Activated CD4-positive, alpha-beta T cell treated with anti-CD3 and anti-CD28 coated beads for 4 hours (primary cell): ENCODE measurements at regions not wholly inside any gene's neighbourhood (a gene's known extent, or its start where the extent isn't known, plus 50 kb on each side); places are given as distances from the start of the nearest gene placed in this dataset.
"Not testable (repeated sequence)": the region's sequence is repeated elsewhere in the genome, so short reads cannot be mapped to it uniquely, and the experiment has no call there.

Experiments
- DNase-seq, 2 donors: peaks; one replicate each; pipeline ENCODE4 v3.0.0-alpha.2; 2020

DNA sequence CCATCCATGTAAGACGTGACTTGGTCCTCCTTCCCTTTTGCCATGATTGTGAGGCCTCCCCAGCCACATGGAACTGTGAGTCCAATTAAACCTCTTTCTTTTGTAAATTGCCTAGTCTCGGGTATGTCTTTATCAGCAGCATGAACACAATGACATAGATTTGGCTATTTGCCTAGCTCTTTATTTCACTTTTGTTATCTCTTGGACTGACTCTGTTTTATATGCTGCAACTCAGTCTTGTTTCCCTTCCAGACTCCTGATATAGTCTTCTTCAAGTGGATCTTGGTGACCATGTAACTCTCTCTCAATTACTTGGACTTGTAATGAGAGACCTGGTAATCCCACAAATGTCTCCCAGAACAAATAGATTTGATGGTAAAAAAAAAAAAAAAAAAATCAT lies 627.6 kb downstream of the CCDC85A start:
- DNase-seq = no peak

DNA sequence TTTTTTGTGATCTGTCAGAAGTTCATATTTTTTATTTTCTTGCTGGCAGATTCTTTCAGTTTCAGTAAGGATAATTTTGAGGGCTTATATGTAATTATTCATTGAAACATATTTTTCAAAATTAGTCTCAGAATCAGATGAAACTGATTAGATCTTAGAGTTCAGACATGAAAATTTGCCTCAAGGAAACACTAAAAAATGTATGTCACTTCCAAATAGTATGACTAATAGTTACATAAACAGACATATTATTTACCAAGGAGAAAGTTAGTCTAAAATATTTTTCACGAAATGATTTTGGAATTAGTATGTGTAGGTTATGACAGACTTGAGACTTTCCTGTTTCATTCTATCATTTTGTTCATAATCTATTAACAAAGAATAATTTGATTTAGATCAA lies 628.6 kb downstream of the CCDC85A start:
- DNase-seq = no peak

DNA sequence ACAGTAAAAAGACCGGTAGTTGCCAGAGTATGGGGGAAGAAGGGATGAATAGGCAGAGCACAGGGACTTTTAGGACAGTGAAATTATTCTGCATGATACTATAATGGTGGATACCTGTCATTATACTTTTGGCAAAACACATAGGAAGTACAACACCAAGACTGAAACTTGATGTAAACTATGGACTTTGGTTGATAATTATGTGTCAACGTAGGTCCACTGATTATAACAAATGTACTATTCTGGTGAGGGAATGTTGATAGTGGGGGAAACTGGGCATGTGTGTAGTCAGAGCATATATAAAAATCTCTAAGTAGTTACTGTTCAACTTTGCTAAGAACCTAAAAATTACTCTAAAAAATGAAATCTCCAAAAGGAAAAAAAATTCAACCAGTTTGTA lies 629.7 kb downstream of the CCDC85A start:
- no peak for DNase-seq

DNA sequence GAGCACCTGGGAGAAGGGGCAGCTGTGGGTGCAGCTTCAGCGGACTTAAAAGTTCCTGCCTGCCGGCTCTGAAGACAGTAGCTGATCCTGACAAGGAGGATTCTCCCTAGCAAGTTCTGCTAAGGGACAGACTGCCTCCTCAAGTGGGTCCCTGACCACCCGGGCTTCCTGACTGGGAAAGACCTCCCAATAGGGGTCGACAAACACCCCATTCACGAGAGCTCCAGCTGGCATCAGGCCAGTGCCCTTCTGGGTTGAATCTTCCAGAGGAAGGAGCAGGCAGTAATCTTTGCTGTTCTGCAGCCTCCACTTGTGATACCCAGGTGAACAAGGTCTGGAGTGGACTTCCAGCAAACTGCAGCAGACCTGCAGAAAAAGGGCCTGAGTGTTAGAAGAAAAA lies 632.9 kb downstream of the CCDC85A start:
- no peak for DNase-seq

DNA sequence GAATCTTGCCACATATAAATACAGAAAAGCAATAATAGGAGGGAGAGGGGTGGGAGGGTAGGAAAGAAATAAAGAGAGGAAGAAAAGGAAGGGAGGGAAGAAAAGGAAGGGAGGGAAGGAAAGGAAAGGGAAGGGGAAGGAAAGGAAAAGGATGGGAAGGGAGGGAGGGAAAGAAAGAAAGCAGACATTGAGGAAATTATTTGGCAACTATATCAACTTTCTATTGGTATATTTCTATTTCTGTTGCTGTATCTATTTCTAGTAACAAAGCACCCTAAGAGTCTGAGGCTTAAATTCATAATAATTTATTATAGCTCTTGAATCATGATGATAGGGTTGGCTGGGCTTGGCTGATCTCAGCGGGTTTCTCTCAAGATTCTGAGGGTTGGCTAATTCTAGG lies 648.0 kb downstream of the CCDC85A start:
- no peak for DNase-seq

DNA sequence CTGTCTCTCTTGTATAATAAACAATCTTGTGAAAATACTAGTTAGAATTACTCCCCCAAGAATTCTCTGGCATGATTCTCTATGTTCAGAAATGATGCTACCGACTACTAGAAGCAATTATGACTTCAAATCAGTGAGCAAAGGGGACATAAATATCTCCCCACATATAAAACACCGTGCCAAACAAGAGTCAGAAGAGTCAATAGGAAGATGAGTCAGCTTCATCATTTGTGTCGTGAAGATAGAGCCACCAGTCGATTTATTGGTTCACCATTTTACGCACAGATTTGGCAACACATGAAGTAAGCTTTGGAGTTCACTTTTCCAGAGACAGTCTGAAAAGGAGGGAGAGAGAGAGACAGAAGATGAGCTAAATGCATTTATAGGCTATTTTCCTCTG lies 650.9 kb downstream of the CCDC85A start:
- no peak for DNase-seq

DNA sequence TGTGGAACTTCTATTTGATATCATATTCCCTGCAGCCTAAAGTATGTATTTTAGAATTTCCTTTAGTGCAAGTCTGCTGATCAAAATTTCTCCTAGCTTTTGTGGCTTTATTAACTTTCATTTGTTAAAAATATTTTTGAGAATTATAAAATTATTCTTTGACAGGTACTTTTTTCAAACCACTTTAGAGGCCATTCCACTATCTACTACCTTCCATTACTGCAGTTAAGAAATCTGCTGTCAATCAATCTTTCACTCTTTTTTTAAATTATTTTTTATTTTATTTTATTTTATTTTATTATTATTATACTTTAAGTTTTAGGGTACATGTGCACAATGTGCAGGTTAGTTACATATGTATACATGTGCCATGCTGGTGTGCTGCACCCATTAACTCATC lies 656.2 kb downstream of the CCDC85A start:
- DNase-seq = not testable (repeated sequence)

DNA sequence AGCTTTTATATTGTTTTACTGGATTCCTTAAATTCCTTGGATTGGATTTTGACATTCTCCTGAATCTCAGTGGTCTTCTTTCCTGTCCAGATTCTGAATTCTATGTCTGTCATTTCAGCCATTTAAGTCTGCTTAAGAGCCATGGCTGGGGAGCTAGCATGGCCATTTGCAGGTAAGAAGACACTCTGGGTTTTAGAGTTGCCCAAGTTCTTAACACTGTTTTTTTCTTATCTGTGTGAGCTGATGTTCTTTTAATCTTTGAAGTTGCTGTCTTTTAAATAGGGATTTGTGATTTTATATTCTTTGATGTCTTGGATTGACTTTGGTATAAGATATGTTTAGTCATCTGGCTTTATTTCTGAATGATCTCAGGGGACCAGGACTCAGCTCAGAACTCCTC lies 677.2 kb downstream of the CCDC85A start:
- no peak for DNase-seq

DNA sequence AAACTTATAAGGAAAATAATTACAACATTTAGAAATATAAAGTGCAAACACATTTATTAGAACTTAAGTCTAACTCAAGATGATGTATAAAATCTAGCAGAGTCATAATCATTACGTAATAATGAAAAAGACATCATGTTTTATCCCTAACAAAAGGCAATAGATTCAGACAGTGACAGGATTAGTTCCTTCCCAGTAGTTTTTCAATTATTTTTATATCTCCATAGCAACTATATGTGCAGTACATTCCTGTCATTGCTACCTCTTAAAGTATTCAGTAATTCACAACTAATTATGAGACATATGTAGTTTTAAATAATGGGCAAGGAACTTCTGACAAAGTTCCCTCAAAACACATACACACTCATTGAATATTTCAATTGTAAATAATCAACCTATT lies 687.9 kb downstream of the CCDC85A start:
- no peak for DNase-seq

DNA sequence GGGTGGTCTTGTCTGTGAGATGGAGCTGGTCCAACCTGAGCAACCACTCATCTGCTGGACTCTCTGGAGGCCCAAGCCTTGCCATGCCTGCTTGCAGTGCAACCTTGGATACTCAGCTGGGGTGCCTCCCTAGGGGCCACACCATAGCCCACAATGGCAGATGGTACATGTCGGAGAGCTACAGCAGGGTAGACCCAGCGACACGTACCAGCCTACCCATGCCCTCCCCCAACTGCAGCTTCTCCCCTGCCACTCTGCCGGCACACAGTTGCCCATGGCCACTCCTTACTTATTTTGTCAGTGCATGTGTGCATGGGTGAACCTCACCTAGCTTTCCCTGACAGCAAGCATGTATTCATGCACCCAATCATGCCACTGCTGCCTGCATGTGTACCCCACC lies 690.9 kb downstream of the CCDC85A start:
- no peak for DNase-seq

DNA sequence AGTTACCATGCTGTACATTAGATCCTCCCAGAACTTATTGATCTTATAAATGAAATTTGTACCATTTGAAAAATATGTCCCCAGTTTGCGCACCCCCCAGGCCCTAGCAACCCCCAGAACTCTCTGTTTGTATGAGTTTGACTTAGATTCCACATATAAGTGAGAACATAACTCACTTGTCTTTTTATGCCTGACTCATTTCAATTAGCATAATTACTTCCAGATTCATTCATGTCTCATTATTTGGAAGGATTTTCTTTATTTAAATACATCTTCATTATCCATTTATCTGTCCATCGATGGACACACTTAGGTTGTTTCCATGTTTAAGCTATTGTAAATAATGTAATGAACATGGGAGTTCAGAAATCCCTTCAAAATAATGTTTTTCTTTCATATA lies 705.9 kb downstream of the CCDC85A start:
- DNase-seq = no peak

DNA sequence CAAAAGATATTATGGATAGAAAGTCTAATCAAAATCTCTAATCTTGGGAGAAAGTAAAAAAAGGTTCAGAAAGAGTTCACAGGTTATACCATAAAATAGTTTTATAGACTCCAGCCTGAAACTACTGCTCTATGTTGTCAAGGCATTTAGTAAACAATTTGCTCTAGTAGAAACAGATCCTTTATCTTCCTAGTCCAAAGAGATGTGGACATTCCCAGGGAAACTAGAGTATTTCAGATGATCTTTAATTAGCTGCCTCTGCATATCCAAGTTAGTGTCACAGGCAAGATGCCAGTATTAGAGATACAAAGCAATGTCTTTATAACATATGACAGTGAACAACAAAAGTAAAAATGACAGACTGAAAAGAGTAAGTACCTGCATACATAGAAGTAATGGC lies 708.6 kb downstream of the CCDC85A start:
- DNase-seq = no peak

DNA sequence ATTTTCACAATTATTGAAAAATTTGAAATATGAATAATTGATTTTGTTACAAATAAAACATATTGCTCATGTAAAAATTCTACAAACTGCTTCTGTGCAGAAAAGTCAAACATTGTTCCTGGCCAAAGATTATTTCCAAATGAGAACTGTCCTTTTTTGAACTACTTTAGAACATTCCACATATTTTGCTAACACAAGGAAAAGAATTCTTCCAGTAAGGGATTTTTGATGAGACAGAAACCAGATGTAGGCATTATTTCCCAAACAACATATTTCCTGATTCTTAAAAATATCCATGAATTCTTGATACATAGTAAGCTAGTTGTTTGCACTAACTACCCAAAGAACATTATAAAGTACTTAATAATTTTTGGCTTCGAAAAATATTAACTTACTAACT lies 715.2 kb downstream of the CCDC85A start:
- no peak for DNase-seq

DNA sequence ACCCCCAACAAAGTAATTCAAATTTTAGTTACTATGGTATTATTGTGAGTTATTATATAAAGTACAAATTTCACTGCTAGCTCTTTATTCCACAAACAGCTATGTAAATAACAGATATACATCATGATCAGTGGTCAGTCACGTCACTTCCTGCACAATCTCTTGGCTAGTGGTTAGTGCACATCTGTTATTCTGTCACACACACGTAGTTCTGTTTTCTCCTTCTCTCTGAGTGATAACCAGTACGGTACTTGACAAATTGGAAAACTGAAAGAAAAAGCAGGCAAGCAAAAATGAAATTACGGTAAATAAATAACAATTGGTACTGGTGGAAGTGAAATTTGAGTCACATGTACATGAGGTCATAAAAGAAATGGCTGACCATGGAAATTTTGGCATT lies 728.7 kb downstream of the CCDC85A start:
- DNase-seq = no peak

DNA sequence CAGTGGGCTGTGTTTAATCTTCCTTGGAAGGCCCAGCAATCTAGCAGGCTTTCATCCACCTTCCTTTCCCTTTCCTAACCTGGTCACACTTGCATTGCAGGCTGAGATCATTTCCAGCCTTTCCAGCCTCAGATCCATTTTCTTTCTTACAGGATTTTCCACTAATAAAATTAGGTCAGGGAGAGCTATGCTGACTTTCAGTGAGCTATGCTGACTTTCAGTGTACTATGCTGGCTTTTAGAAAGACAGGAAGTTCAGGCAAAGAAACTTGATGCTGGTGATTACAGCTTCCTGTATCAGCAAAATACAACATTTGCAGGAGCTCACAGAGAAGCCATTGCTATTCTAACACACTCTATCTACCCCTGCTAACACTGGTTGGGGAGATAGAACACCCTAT lies 735.0 kb downstream of the CCDC85A start:
- no peak for DNase-seq

DNA sequence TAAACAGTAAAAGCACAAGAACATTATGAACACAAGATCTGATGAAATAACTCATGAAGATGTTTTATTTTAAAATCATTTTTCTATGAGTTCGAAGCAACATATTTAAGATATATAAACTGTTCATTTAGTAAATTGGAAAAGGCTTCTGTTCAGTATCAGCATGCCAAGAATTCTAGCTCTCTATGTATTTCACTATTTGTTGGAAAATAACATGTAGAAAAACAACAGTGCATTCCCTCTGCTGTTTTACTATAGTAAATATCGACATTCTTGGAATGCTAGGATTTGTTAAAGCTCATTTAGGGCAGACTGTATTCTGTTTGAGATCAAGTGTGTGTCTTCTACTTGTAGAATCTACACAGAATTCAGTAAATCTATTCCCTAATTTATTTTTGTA lies 750.2 kb downstream of the CCDC85A start:
- no peak for DNase-seq

DNA sequence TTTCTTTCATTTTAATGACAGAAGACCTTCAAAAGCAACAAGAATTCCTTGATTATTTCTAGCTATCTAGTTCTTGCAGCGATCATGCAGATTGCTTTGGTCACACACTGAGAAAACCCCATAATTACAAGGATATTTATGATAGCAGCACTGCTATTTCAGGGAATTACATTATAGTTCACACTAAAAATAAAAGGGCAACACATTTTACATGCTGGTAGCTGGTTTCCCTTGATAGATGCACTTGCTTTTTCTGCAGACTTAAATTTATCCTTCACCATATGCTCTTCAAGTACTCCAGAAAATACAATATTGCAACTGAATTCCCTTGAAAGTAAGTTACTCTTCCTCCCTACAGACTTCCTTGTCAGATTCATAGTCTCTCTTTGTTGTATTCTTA lies 751.1 kb downstream of the CCDC85A start:
- no peak for DNase-seq

DNA sequence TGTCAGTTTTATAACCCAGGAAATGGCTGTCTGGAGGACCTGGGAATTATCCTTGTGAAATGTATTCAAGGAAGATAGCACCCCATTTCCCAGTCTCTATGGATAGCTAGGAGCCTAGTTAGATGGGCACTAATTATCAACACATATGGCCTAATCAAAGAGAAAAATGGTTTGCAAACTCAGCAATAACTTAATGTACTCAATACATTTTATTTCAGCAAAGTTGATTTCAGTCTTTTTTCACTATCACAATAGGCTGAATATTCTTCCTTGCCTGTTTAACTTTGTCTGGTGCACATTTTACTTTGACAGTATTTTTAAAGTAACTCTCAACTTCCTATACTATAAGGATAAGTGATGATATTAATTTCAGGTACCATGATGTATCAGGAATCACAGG lies 756.3 kb downstream of the CCDC85A start:
- no peak for DNase-seq

DNA sequence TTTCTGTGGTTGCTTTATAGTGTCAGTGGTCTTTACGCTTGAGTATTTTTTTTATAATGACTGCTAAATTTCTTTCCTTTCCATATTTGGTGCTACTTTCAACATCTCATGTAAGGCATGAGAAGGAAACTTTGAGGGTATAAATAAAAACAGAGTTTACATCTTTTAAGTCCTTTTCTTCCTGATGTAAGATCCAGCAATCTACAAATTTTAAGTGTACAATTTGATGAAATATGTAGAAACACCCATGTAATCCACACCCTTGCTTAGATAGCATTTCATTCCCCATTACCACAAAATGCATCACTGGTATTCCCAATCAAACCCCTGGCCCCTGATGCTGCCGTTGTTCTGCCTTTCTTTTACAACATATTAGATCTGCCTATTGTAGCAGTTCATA lies 769.1 kb downstream of the CCDC85A start:
- no peak for DNase-seq

DNA sequence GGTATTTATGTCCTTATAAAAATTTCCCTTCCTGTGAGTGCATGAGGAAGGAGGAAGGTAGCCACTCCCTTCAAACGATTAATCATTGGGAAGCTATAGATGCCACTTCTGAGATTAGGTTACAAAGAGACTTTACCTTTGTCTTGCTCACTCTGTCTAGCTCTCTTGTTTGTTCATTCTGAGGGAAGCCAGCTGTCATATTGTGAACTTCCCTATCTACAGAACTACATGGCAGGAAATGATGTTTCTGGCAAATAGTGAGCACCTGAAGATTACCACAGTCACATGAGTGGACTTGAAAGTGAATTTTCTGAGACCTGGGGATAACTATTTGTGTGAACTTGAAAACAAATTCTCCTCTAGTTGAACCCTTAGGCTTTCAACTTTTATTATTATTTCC lies 776.8 kb downstream of the CCDC85A start:
- no peak for DNase-seq

DNA sequence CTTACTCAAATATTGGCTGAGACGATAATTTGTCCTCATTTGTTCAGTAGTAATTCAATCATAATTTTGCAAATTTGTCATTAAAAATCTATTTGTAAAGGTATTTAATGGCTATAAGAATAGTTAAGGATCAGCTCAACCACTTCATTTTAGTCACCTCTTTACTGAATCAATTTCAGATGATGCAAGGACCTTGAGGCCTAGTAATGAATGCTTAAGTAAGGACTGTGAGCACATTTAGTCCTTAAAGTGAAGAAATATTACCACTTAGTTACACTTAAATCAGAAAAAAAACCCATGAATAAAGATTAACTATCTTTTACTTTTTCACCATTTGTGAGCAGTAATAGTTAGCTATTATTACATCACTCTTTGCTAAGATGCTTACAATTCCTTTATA lies 778.9 kb downstream of the CCDC85A start:
- DNase-seq = no peak

DNA sequence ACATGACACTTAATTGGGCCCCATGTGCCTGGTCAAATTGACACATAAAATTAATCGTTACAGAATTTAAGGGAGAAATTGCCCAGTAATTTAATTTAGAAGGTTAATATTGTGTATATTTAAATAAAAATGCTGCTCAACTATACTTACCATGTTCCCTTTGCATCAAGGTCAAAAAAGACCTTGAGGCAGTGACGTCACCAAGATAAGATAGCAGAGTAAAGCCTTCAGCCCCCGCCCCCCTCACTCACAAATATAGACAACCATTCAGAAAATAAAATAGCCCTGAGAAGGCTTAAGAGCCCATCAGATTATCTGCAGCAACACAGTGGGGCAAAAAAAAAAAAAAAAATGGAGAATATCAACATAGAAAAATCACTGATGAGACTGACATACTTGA lies 785.7 kb downstream of the CCDC85A start:
- no peak for DNase-seq

DNA sequence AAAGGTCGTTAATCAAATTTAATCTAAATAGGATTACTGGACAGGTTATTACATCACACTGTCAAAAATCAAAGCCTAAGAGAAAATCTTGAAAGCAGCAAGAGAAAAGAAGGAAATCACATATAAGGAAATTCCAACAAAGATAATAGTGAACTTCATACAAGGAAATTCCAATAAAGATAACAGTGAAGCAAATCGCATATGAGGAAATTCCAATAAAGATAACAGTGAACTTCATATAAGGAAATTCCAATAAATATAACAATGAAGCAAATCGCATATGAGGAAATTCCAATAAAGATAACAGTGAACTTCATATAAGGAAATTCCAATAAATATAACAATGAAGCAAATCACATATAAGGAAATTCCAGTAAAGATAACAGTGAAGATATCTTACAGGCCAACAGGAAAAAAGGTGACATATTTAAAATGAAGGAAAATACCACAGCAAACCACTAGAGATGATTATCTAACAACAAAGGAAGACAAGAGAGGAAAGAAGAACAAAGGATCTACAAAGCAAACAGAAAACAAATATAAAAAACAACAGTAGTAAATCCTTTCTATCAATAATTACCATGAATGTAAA lies 787.7 kb downstream of the CCDC85A start:
- no peak for DNase-seq

DNA sequence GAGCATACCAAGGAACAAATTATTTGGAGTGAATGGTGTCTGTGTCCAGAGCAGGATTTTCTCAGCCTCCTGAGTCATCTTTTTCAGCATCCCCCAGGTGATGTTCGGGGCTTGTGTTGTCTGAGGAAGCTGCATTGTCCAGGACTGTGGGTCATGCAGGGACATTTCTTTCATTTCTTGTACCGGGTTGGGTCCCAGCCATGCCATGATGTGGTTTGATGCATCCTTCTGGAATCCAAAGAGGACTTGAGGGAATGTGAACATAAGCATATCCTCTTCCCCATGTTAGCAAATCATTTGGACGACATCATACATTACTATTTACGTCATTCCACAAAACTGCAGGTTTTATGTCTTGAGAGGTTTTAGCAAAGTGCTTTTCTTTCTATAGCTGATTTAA lies 797.8 kb downstream of the CCDC85A start:
- DNase-seq = no peak

DNA sequence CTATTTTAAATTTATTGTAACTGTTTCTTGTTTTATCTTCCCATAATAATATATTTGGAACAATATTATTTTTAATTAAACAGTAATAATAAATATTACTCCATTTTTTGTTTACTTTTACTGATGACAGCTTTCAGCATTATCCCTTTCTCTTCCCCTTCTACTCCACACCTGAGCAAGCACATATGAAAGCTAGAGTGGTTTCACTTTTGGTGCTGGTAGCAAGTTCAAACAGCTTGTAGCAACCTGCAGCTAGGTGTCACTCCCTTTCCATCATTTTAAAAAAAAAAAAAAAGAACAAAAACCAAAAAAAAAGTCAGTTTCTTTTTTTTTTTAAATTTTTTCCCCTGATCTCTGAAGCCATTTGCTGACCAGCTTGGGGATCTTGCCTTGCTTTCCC lies 801.8 kb downstream of the CCDC85A start:
- DNase-seq = no peak

DNA sequence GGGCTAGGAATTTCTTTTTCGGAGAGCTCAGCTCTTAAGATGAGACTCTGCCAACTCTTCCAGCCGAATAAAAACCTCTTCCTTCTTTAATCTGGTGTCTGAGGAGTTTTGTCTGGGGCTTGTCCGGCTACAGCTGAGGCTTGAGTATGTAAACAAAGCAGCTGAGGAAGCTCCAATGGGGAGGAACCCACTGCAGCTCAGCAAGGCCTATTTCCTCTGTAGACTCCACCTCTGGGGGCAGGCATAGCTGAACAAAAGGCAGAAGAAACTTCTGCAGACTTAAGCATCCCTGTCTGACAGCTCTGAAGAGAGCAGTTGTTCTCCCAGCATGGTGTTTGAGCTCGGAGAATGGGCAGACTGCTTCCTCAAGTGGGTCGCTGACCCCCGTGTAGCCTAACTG lies 838.7 kb downstream of the CCDC85A start:
- DNase-seq = no peak
